ENCODE measurements at regions not wholly inside any gene's neighbourhood (a gene's known extent, or its start where the extent isn't known, plus 50 kb on each side); places are given as distances from the start of the nearest gene placed in this dataset.

GRCh38 chr1:82392946-82393345, 592.2 kb downstream of the ADGRL2 start:
- TF ChIP-seq ZFX (IDR thresholded peaks at IDR 0.05): no peak
- no peak for TF ChIP-seq CTCF (conservative IDR thresholded peaks at IDR 0.05)
- H3K27ac ChIP-seq: no peak overlapping the region

GRCh38 chr1:82392513-82392912, 591.8 kb downstream of the ADGRL2 start:
- H3K27ac ChIP-seq: no peak overlapping the region
- TF ChIP-seq ZFX (IDR thresholded peaks at IDR 0.05) (no peak), CTCF (conservative IDR thresholded peaks at IDR 0.05) (no peak)

GRCh38 chr1:82391712-82392111, 591.0 kb downstream of the ADGRL2 start:
- no peak for TF ChIP-seq ZFX (IDR thresholded peaks at IDR 0.05)
- no peak for TF ChIP-seq CTCF (conservative IDR thresholded peaks at IDR 0.05)
- H3K27ac ChIP-seq: no peak overlapping the region

- TF ChIP-seq ZFX (IDR thresholded peaks at IDR 0.05): no peak
Measured at GRCh38 chr1:82390627-82391026, 589.9 kb downstream of the ADGRL2 start.

GRCh38 chr1:82388679-82389078, 587.9 kb downstream of the ADGRL2 start:
- no peak overlapping the region for H3K27ac ChIP-seq
- TF ChIP-seq CTCF (conservative IDR thresholded peaks at IDR 0.05) (no peak), ZFX (IDR thresholded peaks at IDR 0.05) (no peak)

More at GRCh38 chr1:82390627-82391026, 589.9 kb downstream of the ADGRL2 start:
- H3K27ac ChIP-seq: no peak overlapping the region

GRCh38 chr1:82387012-82387366, 586.3 kb downstream of the ADGRL2 start:
- H3K27ac ChIP-seq: no peak overlapping the region

GRCh38 chr1:82386365-82387011, 585.8 kb downstream of the ADGRL2 start:
- no peak overlapping the region for H3K27ac ChIP-seq
- no peak for TF ChIP-seq CTCF (conservative IDR thresholded peaks at IDR 0.05)
- no peak for TF ChIP-seq ZFX (IDR thresholded peaks at IDR 0.05)

More at GRCh38 chr1:82387012-82387366, 586.3 kb downstream of the ADGRL2 start:
- TF ChIP-seq CTCF (conservative IDR thresholded peaks at IDR 0.05): no peak
- no peak for TF ChIP-seq ZFX (IDR thresholded peaks at IDR 0.05)

- TF ChIP-seq ZFX (IDR thresholded peaks at IDR 0.05) (no peak), CTCF (conservative IDR thresholded peaks at IDR 0.05) (no peak)
- H3K27ac ChIP-seq: no peak overlapping the region
Measured at GRCh38 chr1:82384776-82385175, 584.0 kb downstream of the ADGRL2 start.

All from C4-2B (cell line).